ENCODE measurements at regions not wholly inside any gene's neighbourhood (a gene's known extent, or its start where the extent isn't known, plus 50 kb on each side); places are given as distances from the start of the nearest gene placed in this dataset.

DNA sequence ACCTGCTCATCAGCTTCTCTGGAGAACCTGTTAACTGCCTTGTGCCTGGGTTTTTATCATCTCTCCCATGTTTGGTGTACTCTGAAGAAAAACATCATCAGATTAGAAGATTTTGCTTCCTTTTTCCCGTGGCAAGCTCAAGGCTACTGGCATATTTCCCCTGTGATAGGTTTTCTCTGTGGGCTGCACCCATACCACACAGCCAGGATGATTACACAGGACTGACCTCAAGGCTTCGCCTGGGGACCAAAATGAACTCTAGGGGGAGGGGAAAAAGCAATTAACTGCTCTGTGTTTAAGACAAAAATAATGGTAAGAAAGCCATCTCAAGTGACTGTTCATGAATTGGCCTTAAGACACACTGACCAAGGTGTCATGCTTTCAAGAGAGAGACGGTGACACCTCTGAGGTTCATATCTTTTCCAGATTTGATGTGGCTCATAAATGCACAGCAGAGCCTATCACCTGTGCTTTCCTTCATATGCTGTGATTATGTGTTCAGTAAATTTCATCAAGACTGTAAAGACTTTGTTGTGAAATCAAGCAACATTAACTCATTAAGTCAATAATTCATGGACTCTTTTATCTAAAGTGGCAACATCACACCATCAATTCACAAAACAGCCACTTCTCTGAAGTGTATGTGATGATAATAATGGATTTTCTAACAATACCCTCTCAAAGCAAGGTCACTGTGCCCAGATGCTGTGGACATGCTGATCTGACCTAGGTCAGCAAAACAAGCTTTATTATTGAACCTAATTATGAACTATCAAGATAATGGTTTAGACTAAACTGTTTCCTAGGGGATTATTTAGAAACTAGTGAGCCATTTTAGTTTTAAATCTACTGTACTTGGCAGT, 427.9 kb downstream of the WDR72 start:
- TF ChIP-seq CTCF (IDR thresholded peaks at IDR 0.05; ENCODE audit: poor library complexity) (no peak), EZH2 (IDR thresholded peaks at IDR 0.05; ENCODE audit: borderline replicate concordance) (no peak), EZH2phosphoT487 (IDR thresholded peaks at IDR 0.05; ENCODE audit: low read depth, severe bottlenecking, unreplicated experiment) (no peak)
